Activated naive CD4-positive, alpha-beta T cell (primary cell): ENCODE measurements at regions not wholly inside any gene's neighbourhood (a gene's known extent, or its start where the extent isn't known, plus 50 kb on each side); places are given as distances from the start of the nearest gene placed in this dataset.
"Not testable (repeated sequence)": the region's sequence is repeated elsewhere in the genome, so short reads cannot be mapped to it uniquely, and the experiment has no call there.

ENCODE experiments used
- DNase-seq, 4 experiments: peaks; one replicate each; lab custom pipeline; 2025; lab: John Stamatoyannopoulos, UW

DNA sequence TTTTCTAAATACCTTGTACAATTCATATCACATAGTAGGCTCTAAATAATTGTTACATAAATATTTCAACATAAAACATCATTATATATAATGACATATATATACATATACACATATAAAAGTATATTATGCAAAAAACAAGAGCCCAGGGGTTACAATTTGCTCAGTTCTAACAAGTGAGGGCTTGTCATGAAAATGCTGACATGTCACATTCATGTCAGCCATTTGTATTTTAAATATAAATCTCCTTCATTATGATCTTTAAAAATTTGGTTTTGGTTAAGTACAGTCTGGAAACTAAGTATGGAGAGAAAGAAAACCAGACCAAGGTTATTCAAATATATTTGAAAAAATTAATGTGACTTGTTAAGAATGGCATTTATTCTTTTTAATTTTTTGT, 2745.4 kb downstream of the PCDH7 start:
- no peak for DNase-seq

DNA sequence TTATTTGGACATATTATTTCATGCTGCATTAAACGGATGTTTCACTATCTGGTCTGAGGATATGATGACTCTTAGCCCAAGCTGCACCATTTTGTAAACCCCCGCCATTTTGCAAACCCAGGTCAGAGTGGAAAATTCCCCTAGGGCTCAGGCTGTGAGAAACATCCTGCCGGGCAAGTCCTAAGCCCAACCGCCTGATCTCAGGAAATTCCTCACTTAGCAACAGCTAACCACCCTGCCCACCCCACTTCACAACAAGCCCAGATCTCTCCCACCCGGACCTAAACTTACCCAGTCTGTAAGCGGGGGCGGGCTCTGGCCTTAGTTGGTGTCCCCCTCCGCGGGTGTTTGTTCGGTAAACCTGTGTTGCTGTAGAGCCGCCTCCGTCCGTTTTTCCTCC, 2747.1 kb downstream of the PCDH7 start:
- no peak for DNase-seq

DNA sequence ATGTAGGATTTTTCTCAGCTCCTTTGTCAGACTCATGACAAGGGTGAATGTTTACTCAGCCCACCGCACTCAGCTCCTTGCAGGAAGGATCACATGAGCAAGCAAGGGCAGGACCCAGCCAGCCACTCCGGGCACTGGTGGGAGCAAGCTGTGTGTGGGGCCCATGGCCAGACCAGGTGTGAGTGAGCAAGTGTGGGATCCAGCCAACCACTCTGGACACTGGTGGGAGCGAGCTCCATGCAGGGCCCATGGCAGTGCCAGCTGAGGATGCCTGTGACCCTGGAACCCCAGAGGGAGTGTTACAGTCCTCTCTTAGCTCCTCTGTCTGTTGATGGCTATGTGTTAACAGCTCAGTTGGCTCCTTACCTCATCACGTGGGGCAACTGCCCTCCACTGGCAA, 2750.6 kb downstream of the PCDH7 start:
- DNase-seq = no peak

DNA sequence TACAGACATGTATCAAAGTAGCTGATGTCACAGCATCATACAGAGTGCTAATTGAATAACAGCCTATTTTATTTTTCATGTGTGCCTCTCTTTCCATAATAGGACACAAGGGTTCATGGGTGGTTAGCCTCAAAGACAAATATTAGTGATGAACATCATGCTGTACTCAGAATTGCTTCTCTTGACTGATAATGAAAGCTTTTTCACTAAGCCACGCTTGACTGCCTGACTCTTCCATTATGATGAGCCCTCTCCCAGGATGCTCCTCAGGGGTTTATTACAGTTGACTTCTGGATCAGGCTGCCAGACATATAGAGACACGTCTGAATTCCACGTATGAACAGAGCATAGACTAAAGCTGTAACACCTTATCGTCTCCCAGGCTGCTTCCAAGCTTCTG, 2757.5 kb downstream of the PCDH7 start:
- no peak for DNase-seq

DNA sequence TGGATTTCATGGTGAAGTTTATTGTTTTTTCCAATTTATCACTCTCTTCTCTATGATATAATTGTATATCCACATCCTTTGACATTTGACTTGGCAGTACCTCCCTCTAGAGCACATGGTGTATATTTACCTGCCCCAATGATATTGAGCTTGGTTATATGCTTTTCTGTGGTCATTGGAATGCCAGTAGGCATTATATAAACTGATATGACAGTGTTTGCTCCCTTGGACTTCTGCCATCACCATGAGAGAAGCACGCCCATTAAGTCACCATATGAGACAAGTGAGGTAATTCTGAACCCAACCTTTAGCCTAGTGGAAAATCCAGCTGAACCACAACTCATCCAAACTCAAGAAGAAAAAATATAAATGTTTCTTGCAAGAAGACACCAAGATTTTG, 2761.5 kb downstream of the ARAP2 start:
- no peak for DNase-seq

DNA sequence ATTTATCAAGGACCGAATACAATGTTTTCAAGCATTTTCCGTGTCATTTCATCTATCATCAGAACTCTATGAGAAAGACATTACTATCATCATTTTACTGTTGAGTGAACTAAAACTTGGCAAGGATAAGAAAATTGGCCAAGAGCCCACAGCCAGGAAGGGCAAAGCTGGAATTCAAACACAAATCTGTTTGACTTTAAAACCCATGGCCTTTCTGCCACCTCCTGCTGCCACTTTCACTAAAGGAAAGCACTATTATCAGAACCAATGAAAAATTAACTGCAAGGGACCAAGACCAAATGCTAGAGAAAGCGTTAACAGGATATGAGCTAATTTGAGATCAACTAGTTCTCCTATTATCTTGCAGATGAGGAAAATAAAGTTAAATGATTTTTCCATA, 2759.2 kb downstream of the ARAP2 start:
- no peak for DNase-seq

DNA sequence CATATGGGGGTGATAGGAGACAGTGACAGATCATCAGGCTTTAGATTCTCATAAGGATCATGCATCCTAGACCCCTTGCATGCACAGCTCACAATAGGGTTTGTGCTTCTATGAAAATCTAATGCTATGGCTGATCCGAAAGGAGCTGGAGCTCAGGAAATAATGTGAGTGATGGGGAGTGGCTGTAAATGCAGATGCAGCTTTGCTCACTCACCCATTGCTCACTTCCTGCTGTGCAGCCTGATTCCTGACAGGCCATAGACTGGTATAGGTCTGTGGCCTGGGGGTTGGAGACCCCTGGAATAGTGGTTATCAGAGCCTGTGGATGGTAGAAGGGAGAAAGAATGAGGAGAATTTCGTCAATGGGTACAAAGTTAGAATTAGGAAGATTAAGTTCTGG, 2751.1 kb downstream of the ARAP2 start:
- DNase-seq = no peak

DNA sequence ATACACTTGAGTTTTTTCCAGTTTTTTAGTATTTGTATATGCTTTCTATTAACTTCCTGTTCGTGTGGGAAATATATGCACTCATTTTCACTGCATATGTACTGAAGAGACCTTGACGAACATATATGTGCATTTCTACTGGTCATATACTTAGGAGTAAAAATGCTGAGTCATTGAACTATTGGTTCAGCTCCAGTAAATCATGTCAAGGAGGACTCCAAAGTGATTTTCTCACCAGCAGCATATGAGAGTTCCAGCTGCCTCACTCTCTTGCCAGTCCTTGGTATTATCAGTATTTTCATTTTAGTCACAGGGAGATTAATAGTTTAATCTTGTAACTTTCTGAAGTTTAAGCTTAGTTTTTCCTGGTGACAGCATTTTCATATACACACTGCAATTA, 2750.2 kb downstream of the ARAP2 start:
- DNase-seq = no peak

DNA sequence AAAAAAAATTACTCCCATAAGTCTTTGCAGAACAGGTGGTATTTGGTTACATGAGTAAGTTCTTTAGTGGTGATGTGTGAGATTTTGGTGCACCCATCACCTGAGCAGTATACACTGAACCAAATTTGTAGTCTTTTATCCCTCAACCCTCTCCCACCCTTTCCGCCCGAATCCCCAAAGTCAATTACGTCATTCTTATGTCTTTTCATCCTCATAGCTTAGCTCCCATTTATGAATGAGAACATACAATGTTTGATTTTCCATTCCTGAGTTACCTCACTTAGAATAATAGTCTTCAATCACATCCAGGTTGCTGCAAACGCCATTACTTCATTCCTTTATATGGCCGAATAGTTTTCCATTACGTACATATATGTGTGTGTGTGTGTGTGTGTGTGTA, 2742.7 kb downstream of the ARAP2 start:
- DNase-seq = not testable (repeated sequence)

DNA sequence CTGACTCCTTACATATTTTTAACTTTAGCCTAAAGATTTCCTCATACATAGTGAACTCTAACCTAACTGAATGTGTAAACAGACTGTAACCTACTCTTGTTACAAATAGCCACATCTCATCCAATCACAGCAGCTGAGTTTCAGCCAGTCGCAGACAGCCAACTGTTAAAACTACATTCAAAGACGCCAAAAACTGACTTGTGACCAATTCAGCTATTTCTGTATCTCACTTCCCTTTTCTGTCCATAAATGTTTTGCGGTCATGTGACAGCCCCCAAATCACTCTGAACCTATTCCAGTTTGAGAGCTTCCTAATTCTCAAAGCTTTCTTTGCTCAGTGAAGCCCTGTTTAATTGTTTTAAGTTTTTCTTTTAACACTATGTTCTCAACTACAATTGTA, 2731.9 kb downstream of the ARAP2 start:
- DNase-seq = no peak

DNA sequence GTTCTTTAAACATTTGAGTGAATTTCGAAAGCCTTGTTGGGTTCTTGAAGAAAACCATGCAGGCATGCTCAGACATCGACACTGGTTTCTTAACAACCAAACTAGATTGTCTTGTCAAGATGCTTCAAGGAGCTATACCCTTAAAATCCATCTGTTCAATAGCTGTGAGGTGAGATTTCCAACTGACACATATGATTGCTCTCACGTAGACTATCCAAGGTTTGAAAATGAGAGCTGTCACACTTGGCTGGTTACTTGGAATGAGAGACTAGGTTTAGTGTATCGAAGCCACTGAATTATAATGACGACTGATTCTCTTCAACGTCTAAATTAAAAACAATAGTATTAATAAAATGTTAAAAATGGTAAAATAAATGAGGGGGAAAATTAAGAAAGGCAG, 2725.5 kb downstream of the ARAP2 start:
- no peak for DNase-seq

DNA sequence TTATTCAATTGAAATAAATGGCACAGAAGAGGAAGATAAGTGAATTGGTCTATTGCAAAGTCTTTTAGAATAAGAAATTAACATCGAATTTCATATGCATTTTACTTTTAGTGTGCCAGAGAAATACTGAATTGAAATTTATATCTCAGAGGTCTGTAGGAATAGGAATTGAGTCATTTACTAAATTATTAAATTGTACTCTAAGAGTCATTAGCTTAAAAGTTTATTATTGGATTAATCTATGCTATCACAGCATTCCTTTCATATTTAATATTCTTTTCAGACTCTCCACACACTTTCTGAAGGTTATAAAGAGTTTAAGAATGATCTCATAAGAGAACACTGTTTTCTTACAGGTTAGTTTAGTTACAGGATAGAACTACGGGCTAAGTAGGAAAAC, 2711.5 kb downstream of the ARAP2 start:
- DNase-seq = no peak

DNA sequence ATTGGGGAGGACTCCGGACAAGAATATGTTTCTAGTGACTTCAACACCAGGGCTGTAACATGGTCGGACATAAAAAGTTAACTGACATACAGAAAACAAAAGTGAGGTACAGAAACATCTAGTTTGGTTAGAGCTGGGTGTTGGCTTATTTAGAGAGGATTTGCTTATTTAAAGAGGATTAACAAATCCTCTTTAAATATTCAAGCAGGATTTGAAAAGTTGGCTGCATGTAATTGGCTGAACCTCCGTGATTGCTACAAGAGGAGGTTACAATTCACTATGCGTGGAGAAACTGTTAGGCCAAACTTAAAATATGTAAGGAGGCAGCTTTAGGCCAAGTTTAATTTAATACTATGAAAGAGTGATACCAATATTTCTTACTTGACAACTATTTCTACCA, 2707.4 kb downstream of the ARAP2 start:
- no peak for DNase-seq

DNA sequence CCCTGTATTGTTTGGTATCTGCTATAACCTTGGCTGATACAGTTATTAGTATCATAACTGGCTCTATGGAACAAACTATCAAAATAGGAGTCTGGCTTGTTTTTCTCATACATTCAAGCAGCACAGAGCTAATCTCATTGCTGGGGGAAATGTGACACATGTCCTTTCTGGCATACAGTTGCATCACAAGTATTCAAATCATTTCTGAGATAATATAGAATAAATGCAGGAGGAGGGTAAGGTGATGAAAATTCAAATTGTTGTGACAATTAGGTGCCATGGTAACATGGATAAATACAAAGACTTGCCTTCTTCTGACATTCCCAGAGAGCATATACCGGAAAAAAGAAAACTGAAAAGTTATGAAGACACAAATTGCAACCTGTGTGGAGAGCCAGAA, 2706.8 kb downstream of the ARAP2 start:
- DNase-seq = no peak

DNA sequence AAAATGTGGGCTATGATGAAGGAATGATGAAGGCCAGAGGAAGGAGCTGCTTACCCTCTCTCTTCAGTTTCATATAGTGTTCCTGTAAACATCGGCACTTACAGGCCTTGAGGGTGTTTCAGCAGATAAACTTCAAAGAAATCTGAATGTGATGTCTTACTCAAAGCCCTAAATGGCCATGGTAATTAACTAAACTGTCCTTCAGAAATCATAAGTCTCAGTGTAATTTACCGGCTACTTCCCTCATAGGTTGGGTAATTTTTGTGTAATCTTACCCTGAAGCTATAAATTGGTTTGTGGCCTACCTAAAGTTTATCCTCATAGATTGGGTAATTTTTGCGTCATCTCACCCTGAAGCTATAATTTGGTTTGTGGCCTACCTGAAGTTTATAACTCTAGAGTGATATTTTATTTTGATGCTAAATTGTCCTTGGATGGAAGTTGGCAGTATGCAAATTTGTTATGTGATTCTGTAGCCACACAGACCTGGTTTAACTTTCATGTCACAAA, 2700.3 kb downstream of the ARAP2 start:
- DNase-seq = no peak

DNA sequence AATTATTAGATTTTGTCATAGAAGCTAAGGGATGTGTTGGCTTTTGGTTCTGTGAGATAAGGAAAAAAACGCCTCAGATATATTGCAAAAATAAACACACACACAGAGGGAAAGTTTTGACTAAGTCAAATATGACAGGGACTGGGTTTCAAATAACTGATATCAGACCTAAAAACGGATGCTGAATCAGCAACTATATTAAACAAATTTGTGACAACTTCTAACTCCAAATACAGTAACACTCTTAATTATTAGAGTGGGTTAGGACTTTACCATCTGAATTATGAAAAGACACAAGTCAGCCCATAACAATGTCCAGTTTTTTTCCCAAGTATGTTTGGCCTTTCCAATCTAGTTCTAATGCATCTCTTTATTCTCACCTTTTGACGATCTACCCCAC, 2693.1 kb downstream of the ARAP2 start:
- DNase-seq = no peak

DNA sequence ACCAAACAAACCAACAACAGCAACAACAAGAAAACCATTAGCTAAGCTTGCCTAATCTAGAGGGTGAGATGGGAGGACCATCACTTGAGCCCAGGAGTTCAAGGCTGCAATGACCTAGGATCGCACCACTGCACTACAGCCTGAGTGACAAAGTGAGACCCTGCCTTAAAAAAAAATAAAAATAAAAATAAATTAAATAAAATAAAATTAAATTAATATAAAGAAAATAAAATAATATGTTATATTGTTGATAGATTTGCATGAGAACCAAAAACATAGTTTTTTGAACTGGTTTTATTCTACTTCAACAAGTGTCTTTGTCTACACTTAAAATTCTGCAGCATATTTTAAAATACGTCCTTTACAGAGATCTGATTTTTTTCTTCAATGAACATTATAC, 2683.1 kb downstream of the ARAP2 start:
- no peak for DNase-seq

DNA sequence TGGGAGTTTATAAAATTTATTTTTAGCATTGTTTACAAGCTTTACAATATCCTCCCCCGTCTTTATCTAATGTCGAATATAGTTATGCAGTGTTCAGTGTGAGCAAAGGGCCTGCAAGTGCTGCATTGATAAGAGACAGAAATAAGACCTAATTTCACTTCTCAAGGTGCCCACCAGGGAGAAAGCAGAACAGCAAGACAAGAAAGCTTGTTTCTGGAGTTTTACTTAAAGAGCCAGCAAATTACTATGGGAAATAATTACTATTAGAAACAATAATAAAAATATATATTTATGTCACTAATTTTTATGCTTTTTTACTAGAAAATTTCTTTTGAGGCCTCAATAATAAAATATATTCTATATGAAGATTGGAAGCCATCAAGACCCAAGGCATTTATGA, 2677.7 kb downstream of the ARAP2 start:
- no peak for DNase-seq

DNA sequence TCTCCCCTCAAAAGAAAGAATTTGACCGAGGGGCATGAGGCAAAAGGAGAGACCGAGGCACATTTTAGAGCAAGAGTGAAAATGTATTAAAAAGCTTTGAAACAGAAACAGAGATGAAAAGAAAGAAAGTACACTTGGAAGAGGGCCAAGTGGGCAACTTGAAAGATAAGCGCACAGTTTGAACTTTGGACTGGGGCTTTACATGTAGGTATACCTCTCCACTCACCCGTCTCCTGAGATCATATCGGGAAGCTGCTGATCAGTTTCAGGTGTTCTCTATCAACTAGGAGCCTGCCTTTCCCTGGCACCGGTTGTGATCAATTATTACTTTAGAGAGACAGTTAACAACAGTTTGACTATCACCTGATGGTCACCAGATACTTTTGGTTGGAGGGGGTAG, 2666.5 kb downstream of the ARAP2 start:
- no peak for DNase-seq

DNA sequence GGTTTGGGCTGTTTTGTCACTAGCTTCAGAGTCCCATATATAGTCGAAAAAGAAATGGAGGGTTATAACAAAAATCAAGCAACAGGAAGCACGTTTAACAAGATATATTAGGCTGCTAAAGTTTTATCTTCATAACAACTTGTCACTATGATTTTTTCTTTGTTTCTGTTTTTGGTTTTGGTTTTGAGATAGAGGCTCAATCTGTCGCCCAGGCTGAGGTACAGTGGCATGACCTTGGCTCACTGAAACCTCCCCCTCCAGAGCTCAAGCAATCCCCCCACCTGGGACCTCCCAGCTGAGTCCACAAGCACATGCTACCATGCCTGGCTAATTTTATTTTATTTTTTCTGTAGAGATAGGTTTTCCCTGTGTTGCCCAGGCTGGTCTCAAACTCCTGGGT, 2664.4 kb downstream of the ARAP2 start:
- DNase-seq = no peak

DNA sequence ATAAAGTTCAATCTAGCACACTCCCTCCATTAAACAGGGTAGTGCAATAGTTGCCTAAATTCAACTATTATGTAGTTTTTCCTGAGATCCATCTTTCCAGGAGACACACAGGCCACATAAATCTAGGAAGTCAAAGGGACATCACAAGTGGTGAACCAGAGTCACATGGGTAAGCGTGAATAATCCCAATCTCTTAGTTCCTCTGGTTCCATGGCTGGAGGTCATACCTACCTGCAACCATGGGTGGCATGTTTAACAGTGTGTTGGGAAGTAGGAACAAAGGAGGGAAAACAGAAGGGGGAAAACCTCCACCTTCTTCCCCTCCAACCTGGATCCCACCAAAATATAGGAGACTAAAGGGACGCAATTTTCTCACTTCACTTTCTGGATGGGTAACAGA, 2651.6 kb downstream of the ARAP2 start:
- no peak for DNase-seq

DNA sequence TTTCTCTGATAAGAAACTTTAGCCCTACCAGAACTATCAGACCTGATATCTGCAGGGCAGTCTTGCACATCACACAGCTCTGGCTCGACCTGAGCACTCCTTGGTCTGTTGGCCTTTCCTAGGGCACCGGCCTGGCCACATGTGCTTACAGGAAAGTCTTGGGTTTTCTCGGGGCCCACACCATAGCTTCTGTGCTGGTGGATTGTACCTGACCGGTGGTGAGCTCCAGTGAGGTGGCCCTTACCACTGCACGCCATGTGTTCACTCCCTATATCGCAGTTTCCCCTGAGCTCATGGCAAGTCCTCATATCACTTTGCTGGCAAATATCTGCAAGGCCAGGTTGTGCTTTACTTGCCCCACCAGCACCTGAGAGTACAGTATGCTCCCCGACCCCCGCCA, 2637.4 kb downstream of the ARAP2 start:
- DNase-seq = no peak

DNA sequence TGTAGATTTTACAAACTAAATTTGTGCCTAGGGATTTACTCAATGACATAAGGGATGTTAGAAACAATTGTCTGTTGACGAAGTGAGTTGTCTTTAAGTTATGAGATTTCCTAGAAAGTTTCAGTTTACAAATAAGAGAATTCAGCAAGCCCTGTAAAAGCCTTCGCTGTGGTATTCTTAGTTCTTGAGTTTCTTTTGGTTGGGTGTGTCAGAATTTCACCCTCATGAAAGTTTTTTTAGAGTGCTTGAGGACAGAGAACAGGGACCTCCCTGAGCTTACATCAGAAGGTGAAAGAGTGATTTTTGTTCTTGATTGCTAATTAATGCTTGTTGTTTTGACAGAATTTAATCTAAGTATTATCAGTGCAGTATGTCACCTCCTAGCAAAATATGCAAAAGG, 2628.2 kb downstream of the ARAP2 start:
- DNase-seq = no peak

DNA sequence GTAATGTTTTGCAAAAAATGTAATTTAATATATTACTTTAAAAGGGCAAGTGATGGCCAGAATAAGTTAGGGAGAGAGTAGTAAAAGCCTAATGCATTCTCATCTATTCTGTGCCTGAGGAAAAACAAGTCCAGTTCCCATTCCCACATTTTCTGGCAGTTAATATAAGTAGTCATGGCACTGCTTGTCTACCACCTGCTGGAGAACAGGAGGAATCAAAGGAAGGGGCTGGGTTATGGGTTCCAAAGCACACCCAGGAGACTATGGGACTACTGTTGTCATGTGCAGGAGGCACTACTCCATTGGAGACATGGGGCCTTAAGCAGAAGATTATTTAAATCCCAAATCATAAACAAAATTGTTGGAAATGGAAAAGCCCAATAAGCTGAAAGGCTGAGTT, 2618.6 kb downstream of the ARAP2 start:
- no peak for DNase-seq

DNA sequence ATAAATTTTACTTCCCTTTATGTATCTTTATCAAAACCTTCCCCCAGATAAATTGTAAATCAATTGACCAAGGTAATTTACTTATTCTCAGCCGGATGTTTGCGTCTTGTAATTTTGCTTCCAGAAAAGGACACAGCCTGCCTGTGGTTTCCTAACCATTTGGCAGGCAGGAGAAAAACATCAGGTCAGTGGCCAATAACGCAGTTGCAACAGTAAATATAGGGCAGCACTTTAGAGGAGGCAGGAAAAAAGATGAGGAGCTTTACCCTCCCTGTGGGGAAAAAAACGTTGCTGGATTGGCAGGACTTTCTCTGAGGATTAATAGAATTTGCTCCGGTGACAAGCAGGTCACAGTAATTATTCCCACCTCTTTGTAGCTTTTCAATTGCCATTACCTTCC, 2618.1 kb downstream of the ARAP2 start:
- no peak for DNase-seq
